ENCODE measurements at regions not wholly inside any gene's neighbourhood (a gene's known extent, or its start where the extent isn't known, plus 50 kb on each side); places are given as distances from the start of the nearest gene placed in this dataset.

DNA sequence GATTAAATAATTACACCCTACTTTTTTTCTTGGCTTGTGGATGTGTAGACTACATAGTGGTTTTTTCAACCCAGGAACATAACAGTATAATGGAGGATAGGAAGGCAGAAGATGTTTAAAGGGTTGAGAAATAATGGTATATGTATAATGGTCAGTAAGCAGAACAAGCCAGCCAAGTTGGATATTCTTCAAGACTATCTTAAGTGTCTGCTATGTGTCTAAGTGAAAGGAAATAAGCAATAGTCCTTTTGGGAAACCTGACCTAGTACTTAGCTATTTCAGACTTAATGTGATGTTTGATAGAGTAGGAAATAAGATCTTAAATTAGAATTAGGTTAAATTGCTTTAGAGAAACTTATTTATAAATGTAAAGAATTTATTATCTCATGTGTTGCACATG lies 85.7 kb downstream of the PTPDC1 start:
- TF ChIP-seq YY1 (IDR thresholded peaks at IDR 0.05; ENCODE audit: insufficient read depth, insufficient read length): no peak
- no peak for TF ChIP-seq ZNF274 (IDR thresholded peaks at IDR 0.05; ENCODE audit: low read depth, low read length)
